Endothelial cell of umbilical vein (primary cell): ENCODE measurements at regions not wholly inside any gene's neighbourhood (a gene's known extent, or its start where the extent isn't known, plus 50 kb on each side); places are given as distances from the start of the nearest gene placed in this dataset.

Experiments used
- BruUV-seq: library from RNA; stranded (reverse); fragments of 400-500 nt; replicated peaks from 2 replicates; lab custom pipeline; 2021; lab: Mats Ljungman, UMichigan
- CTCF ChIA-PET: fragments of 300-600, 350-600 bp; sonication (Branson Sonifier 250); formaldehyde crosslinking; loops from one replicate; lab custom pipeline; 2021; ENCODE audit warnings: antibody characterized with exemption, inconsistent platforms; lab: Charles Lee
- POLR2A ChIA-PET: fragments of 300-600, 350-600 bp; sonication (Branson Sonifier 250); formaldehyde crosslinking; loops from one replicate; lab custom pipeline; 2021; ENCODE audit warnings: antibody characterized with exemption, inconsistent platforms; lab: Charles Lee
- DNase-seq: peaks from one replicate; pipeline ENCODE4 v3.0.0-alpha.2; 2011; ENCODE audit warnings: low read depth, low spot score
- FAIRE-seq: peaks from 2 replicates; lab custom pipeline; 2011; peaks lifted over from hg19 to GRCh38; lab: Jason Lieb, UNC
- H2AFZ ChIP-seq: 2 replicates; pipeline ENCODE4 v1.6.0; 2012; ENCODE audit warnings: low read depth, low read length, control low read depth, inconsistent platforms
- H3K27ac ChIP-seq: 2 replicates; pipeline ENCODE4 v1.5.1; 2011; ENCODE audit warnings: low read depth, mild to moderate bottlenecking, control low read depth, low read length, moderate library complexity; ENCODE audit not compliant: insufficient read depth
- H3K27me3 ChIP-seq, 2 experiments: 2 replicates each; pipeline versions ENCODE4 v1.6.0 to v1.6.1; 2011; ENCODE audit warnings: low read length in 2 of 2, mixed read lengths in 1 of 2; ENCODE audit not compliant: control insufficient read depth in 2 of 2, insufficient read depth in 2 of 2
- H3K36me3 ChIP-seq, 2 experiments: 2 replicates in 1 of 2; 3 replicates in 1 of 2; pipeline ENCODE4 v1.5.1; 2011; ENCODE audit warnings: low read length in 2 of 2, mild to moderate bottlenecking in 1 of 2, moderate library complexity in 1 of 2; ENCODE audit not compliant: control insufficient read depth in 2 of 2, insufficient read depth in 2 of 2; ENCODE audit errors: extremely low read depth in 1 of 2
- H3K4me1 ChIP-seq: 3 replicates; pipeline ENCODE4 v1.5.1; 2011; ENCODE audit warnings: mild to moderate bottlenecking, low read length; ENCODE audit not compliant: control insufficient read depth, insufficient read depth; ENCODE audit errors: extremely low read depth
- H3K4me2 ChIP-seq: 2 replicates; pipeline ENCODE4 v1.6.1; 2011; ENCODE audit warnings: low read length, control low read depth, mixed read lengths; ENCODE audit not compliant: insufficient read depth
- H3K4me3 ChIP-seq, 3 experiments: fragments of 200-600 bp in 1 of 3; sonication (generic), shearing (Covaris generic) in 1 of 3; replicated peaks in 1 of 3; 2 replicates each; pipeline ENCODE4 v1.5.1; 2011 to 2016; ENCODE audit warnings: control low read depth in 3 of 3, low read length in 3 of 3, mild to moderate bottlenecking in 2 of 3, inconsistent platforms in 1 of 3, low read depth in 1 of 3, moderate library complexity in 1 of 3; ENCODE audit not compliant: insufficient read depth in 1 of 3
- H3K79me2 ChIP-seq: 2 replicates; pipeline ENCODE4 v1.6.0; 2012; ENCODE audit warnings: low read length, inconsistent platforms; ENCODE audit not compliant: control insufficient read depth, insufficient read depth
- H3K9ac ChIP-seq: replicated peaks from 2 replicates; pipeline ENCODE3; 2011; ENCODE audit warnings: low read length, control low read depth; ENCODE audit not compliant: insufficient read depth; ENCODE audit errors: extremely low read depth
- H3K9me1 ChIP-seq: replicated peaks from 3 replicates; pipeline ENCODE4 v1.6.0; 2011; ENCODE audit warnings: mild to moderate bottlenecking, low read length; ENCODE audit not compliant: control insufficient read depth, insufficient read depth; ENCODE audit errors: extremely low read depth
- H3K9me3 ChIP-seq: replicated peaks from 2 replicates; pipeline ENCODE4 v1.5.1; 2012; ENCODE audit warnings: low read length, inconsistent platforms; ENCODE audit not compliant: control insufficient read depth, insufficient read depth
- H4K20me1 ChIP-seq: replicated peaks from 2 replicates; pipeline ENCODE3; 2011; ENCODE audit warnings: mild to moderate bottlenecking, low read length; ENCODE audit not compliant: control insufficient read depth, insufficient read depth; ENCODE audit errors: extremely low read depth
- CTCF ChIP-seq, 2 donors: IDR thresholded peaks; 1 replicate in 1 of 2; 2 replicates in 1 of 2; pipeline ENCODE4 v1.5.1; 2011; ENCODE audit warnings: low read length in 2 of 2, mild to moderate bottlenecking in 2 of 2, moderate library complexity in 2 of 2, control low read depth in 1 of 2, inconsistent platforms in 1 of 2, low read depth in 1 of 2; ENCODE audit not compliant: insufficient read depth in 1 of 2; ENCODE audit errors: extremely low read depth in 1 of 2
- FOS ChIP-seq: IDR thresholded peaks from 2 replicates; pipeline ENCODE4 v1.6.1; 2011; ENCODE audit warnings: mild to moderate bottlenecking, low read length, moderate library complexity, borderline replicate concordance; ENCODE audit not compliant: insufficient read depth
- GATA2 ChIP-seq: IDR thresholded peaks from 2 replicates; pipeline ENCODE4 v1.7.0; 2011; ENCODE audit warnings: low read depth, mild to moderate bottlenecking, moderate library complexity, mixed read lengths, low read length; ENCODE audit not compliant: insufficient read length, insufficient read depth
- MAX ChIP-seq: IDR thresholded peaks from 2 replicates; pipeline ENCODE4 v1.6.1; 2011; ENCODE audit not compliant: insufficient read depth, insufficient read length
- dilution Hi-C: fragments of 300-500 bp; cut with MboI; formaldehyde crosslinking; loops from one replicate; pipeline ENCODE4 v1.15.0; 2019; ENCODE audit warnings: low sequenced_read_pairs; ENCODE audit not compliant: extremely low pct_ligation_motif_present
- intact Hi-C: fragments of 100-400 bp; cut with micrococcal nuclease; formaldehyde crosslinking; loops from one replicate; pipeline ENCODE4 v1.10.0; 2022

GRCh38 chr6:25012657-25013056 lies 76.9 kb upstream of the RIPOR2 start:
- POLR2A ChIA-PET = no interaction called here
- peak; percentile 33 for DNase-seq
- H3K4me1 ChIP-seq = peaks cover 17% of the 10 kb centered on the region
- TF ChIP-seq MAX (no peak), GATA2 (peak; percentile 16)
- intact Hi-C loops (loop anchor here (5.0 to 10.0 kb wide), 3 partner anchors 125 to 298 kb away; partner anchors contain the start of gene C6orf62), dilution Hi-C loops (no loop called here)
- H3K9ac ChIP-seq = no peak overlapping the region
- no peaks in the 10 kb centered on the region for H3K36me3 ChIP-seq
- H3K9me1 ChIP-seq = no peaks in the 10 kb centered on the region
- H3K79me2 ChIP-seq = no peaks in the 10 kb centered on the region
- peak overlapping the region; percentile 37 for H3K4me2 ChIP-seq
- no peaks in the 10 kb centered on the region for H3K9me3 ChIP-seq
- no peak overlapping the region for H2AFZ ChIP-seq
- no peaks in the 10 kb centered on the region for H3K27me3 ChIP-seq
- no peak overlapping the region for H3K27ac ChIP-seq
- H4K20me1 ChIP-seq = no peaks in the 10 kb centered on the region
- CTCF ChIA-PET = no interaction called here
- FAIRE-seq = peak; percentile 31
- BruUV-seq = no TSS peak
- H3K4me3 ChIP-seq = no peak overlapping the region

- no peak overlapping the region for H2AFZ ChIP-seq
- no peaks in the 10 kb centered on the region for H3K27me3 ChIP-seq
- H3K27ac ChIP-seq = no peak overlapping the region
- BruUV-seq = no TSS peak
- H3K9ac ChIP-seq = no peak overlapping the region
- peaks cover 17% of the 10 kb centered on the region for H3K4me1 ChIP-seq
- TF ChIP-seq FOS = no peak
- TF ChIP-seq CTCF (IDR thresholded peaks at IDR 0.05; ENCODE audit: extremely low read depth in 1 of 2, insufficient read depth in 1 of 2, low read depth in 1 of 2, low read length in 2 of 2) = peak in 1 of 2 donors; percentile 6
- H3K79me2 ChIP-seq = no peaks in the 10 kb centered on the region
- no peaks in the 10 kb centered on the region for H3K36me3 ChIP-seq
- intact Hi-C loops (loop anchor here (5.0 to 10.0 kb wide), 3 partner anchors 124 to 298 kb away; partner anchors contain the start of gene C6orf62), dilution Hi-C loops (no loop called here)
- H3K9me1 ChIP-seq = no peaks in the 10 kb centered on the region
- H4K20me1 ChIP-seq = no peaks in the 10 kb centered on the region
- FAIRE-seq = no peak
- POLR2A ChIA-PET = no interaction called here
- H3K9me3 ChIP-seq = no peaks in the 10 kb centered on the region
- no peak for DNase-seq
- CTCF ChIA-PET = interaction anchor here (1.6 to 8.6 kb wide), 3 partner anchors 22 to 156 kb away, joined by 4 to 160 read pairs (median 17); no protein-coding TSS in a partner anchor
- no peak overlapping the region for H3K4me2 ChIP-seq
- H3K4me3 ChIP-seq = no peak overlapping the region
Observed at GRCh38 chr6:25013246-25013645, 77.5 kb upstream of the RIPOR2 start.
